ENCODE measurements at regions not wholly inside any gene's neighbourhood (a gene's known extent, or its start where the extent isn't known, plus 50 kb on each side); places are given as distances from the start of the nearest gene placed in this dataset.

- Mint-ChIP-seq H3K4me1 (ENCODE audit: low read depth) (no peaks in the 10 kb centered on the region), H3K27me3 (ENCODE audit: low read depth) (no peaks in the 10 kb centered on the region), H3K4me3 (no peak overlapping the region), H3K9me3 (peaks cover 1% of the 10 kb centered on the region), H3K27ac (no peak overlapping the region), H3K36me3 (ENCODE audit: low read depth) (no peaks in the 10 kb centered on the region)
- no peak for DNase-seq
- intact Hi-C loops (cut with micrococcal nuclease) = no loop called here
- CTCF ChIA-PET = no interaction called here
Observed at GRCh38 chr14:48008646-48009045, 333.2 kb upstream of the MDGA2 start.

DNA sequence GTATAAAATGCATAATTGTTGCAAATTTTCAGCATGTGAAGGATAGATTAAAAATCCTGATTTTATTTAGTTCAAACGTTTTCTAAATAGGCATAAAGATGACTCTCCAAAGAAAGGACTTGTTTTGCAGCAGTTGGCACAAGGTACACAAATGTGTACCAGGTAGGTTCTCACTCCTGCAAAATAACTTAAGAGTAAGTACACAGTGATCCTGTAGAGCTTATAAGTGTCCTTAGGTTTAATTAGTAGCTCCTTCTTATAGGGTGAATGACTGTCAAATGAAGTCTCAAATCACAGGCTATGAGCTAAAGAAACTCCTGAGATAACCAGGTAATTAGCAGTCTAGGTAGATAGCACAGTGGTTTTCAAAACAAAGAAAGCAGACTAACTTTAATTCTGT lies 330.6 kb upstream of the MDGA2 start:
- no peak for DNase-seq
- CTCF ChIA-PET = no interaction called here
- no peak overlapping the region for H3K27ac Mint-ChIP-seq

GRCh38 chr14:47993883-47994282 lies 318.5 kb upstream of the MDGA2 start:
- CTCF ChIA-PET = no interaction called here
- Mint-ChIP-seq H3K4me1 (ENCODE audit: low read depth) (no peaks in the 10 kb centered on the region), H3K36me3 (ENCODE audit: low read depth) (no peaks in the 10 kb centered on the region), H3K27ac (no peak overlapping the region), H3K27me3 (ENCODE audit: low read depth) (no peaks in the 10 kb centered on the region), H3K9me3 (peaks cover 3% of the 10 kb centered on the region), H3K4me3 (no peak overlapping the region)
- intact Hi-C loops (cut with micrococcal nuclease) = no loop called here
- no peak for DNase-seq

More for the DNA sequence above, 330.6 kb upstream of the MDGA2 start:
- no peaks in the 10 kb centered on the region for H3K9me3 Mint-ChIP-seq
- no peaks in the 10 kb centered on the region for H3K27me3 Mint-ChIP-seq (ENCODE audit: low read depth)
- no peak overlapping the region for H3K4me3 Mint-ChIP-seq
- no peaks in the 10 kb centered on the region for H3K36me3 Mint-ChIP-seq (ENCODE audit: low read depth)
- intact Hi-C loops (cut with micrococcal nuclease) = no loop called here
- no peaks in the 10 kb centered on the region for H3K4me1 Mint-ChIP-seq (ENCODE audit: low read depth)

DNA sequence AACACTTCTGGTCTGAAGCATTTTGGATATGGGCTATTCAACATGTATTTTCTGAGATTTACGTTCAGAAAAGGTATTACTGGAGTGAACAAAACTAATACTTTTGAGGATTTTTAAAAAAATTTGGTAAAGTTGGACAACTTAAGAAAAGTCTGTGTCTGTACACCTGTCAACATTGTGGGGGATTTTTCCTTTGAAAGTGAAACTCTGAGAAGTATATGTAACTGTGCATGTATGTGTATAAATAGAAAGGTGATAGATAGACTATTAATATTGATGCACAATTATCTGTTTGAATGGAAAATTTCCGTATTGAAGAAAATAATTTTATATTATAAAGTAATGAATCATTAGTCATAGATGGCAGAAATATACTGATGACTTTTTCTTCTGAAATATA lies 312.8 kb upstream of the MDGA2 start:
- H3K9me3 Mint-ChIP-seq = no peaks in the 10 kb centered on the region
- no peak overlapping the region for H3K4me3 Mint-ChIP-seq
- H3K36me3 Mint-ChIP-seq (ENCODE audit: low read depth) = no peaks in the 10 kb centered on the region
- H3K27ac Mint-ChIP-seq = no peak overlapping the region
- CTCF ChIA-PET = no interaction called here
- H3K4me1 Mint-ChIP-seq (ENCODE audit: low read depth) = no peaks in the 10 kb centered on the region
- H3K27me3 Mint-ChIP-seq (ENCODE audit: low read depth) = no peaks in the 10 kb centered on the region
- no peak for DNase-seq
- intact Hi-C loops (cut with micrococcal nuclease) = no loop called here

GRCh38 chr14:47978871-47979270 lies 303.5 kb upstream of the MDGA2 start:
- no peak overlapping the region for H3K4me3 Mint-ChIP-seq
- intact Hi-C loops (cut with micrococcal nuclease) = no loop called here
- peaks cover 2% of the 10 kb centered on the region for H3K9me3 Mint-ChIP-seq
- H3K27ac Mint-ChIP-seq = no peak overlapping the region
- H3K4me1 Mint-ChIP-seq (ENCODE audit: low read depth) = no peaks in the 10 kb centered on the region
- no peak for DNase-seq
- H3K36me3 Mint-ChIP-seq (ENCODE audit: low read depth) = no peaks in the 10 kb centered on the region
- H3K27me3 Mint-ChIP-seq (ENCODE audit: low read depth) = no peaks in the 10 kb centered on the region
- CTCF ChIA-PET = no interaction called here

DNA sequence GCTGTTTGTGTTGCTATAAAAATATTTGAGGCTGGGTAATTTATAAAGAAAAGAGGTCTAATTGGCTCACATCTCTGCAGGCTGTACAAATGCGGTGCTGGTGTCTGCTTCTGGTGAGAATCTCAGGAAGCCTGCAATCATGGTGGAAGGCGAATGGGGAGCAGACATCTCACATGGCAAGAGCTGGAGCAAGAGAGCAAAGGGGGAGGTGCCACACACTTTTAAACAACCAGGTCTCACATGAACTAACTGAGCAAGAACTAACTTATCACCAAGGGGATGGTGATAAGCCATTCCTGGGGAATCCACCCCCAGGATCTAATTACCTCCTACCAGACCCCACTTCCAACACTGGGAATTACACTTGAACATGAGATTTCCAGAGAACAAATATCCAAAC lies 300.7 kb upstream of the MDGA2 start:
- intact Hi-C loops (cut with micrococcal nuclease) = no loop called here
- Mint-ChIP-seq H3K4me1 (ENCODE audit: low read depth) (no peaks in the 10 kb centered on the region), H3K27ac (no peak overlapping the region), H3K36me3 (ENCODE audit: low read depth) (no peaks in the 10 kb centered on the region), H3K4me3 (no peak overlapping the region), H3K27me3 (ENCODE audit: low read depth) (no peaks in the 10 kb centered on the region), H3K9me3 (peaks cover 3% of the 10 kb centered on the region)
- DNase-seq = no peak
- CTCF ChIA-PET = no interaction called here

DNA sequence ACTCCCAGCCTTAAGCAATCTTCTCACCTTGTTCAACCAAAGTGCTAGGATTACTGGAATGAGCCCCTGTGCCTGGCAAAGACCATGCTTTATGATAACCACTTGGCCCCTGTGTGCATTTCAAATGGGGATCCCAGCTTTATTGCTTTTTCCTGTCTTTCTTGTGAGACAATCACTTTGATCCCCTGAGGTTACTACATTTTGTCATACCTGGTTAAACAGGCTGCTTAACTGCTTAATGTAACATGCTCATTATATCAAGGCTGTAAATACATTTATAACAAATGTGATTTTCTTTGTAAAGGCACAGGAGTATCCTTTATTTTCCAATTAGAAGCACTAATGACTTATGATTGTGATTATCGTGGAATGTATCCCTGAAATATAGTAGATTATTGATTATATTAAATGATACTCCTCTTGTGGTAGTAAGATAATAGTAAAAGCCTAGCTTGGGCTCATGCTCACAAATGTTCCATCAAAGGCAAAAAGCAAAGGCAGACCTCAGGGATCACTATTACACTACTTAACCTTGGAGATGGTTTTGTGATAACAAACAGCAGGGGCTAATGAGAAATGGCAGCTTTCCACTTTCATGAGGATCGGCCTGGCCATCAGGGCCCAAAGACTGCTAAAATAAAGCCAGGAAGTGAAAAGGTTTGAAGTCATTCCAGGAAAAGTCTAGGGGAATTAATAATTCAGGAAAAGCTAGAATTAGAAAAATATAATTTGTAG lies 290.8 kb upstream of the MDGA2 start:
- Mint-ChIP-seq H3K4me1 (ENCODE audit: low read depth) (no peaks in the 10 kb centered on the region), H3K4me3 (no peak overlapping the region), H3K36me3 (ENCODE audit: low read depth) (no peaks in the 10 kb centered on the region), H3K27ac (no peak overlapping the region), H3K9me3 (peaks cover 9% of the 10 kb centered on the region), H3K27me3 (ENCODE audit: low read depth) (no peaks in the 10 kb centered on the region)
- intact Hi-C loops (cut with micrococcal nuclease) = no loop called here
- DNase-seq = no peak
- CTCF ChIA-PET = no interaction called here

DNA sequence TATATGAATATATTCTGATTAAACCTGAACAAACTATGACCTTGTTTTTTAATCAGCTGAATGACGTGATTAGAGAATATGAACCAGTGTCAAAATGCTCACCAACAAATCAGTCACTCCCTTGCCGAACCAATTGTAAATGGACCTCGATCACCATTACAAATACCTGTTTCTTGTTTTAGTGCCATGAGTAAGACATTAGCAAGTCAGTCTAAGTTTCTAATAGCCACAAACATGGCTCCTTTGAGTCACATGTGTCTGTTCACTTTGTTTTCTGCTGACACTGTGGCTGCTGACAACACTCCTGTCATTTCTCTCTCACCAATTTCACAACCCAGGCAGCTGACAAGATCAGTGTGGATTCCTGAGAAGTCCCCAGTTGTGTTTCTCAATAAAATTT lies 286.2 kb upstream of the MDGA2 start:
- intact Hi-C loops (cut with micrococcal nuclease) = no loop called here
- no peak overlapping the region for H3K4me3 Mint-ChIP-seq

GRCh38 chr14:47959740-47960139 lies 284.3 kb upstream of the MDGA2 start:
- Mint-ChIP-seq H3K36me3 (ENCODE audit: low read depth) (no peaks in the 10 kb centered on the region), H3K27ac (no peak overlapping the region), H3K9me3 (no peaks in the 10 kb centered on the region), H3K4me3 (no peak overlapping the region), H3K27me3 (ENCODE audit: low read depth) (no peaks in the 10 kb centered on the region), H3K4me1 (ENCODE audit: low read depth) (no peaks in the 10 kb centered on the region)
- CTCF ChIA-PET = no interaction called here
- DNase-seq = no peak
- intact Hi-C loops (cut with micrococcal nuclease) = no loop called here

More for the DNA sequence above, 286.2 kb upstream of the MDGA2 start:
- CTCF ChIA-PET = no interaction called here
- H3K4me1 Mint-ChIP-seq (ENCODE audit: low read depth) = no peaks in the 10 kb centered on the region
- H3K27ac Mint-ChIP-seq = no peak overlapping the region
- H3K9me3 Mint-ChIP-seq = no peaks in the 10 kb centered on the region
- H3K36me3 Mint-ChIP-seq (ENCODE audit: low read depth) = no peaks in the 10 kb centered on the region
- H3K27me3 Mint-ChIP-seq (ENCODE audit: low read depth) = no peaks in the 10 kb centered on the region
- DNase-seq = no peak

- DNase-seq = no peak
- intact Hi-C loops (cut with micrococcal nuclease) = no loop called here
- Mint-ChIP-seq H3K9me3 (peaks cover 6% of the 10 kb centered on the region), H3K27me3 (ENCODE audit: low read depth) (no peaks in the 10 kb centered on the region), H3K36me3 (ENCODE audit: low read depth) (no peaks in the 10 kb centered on the region), H3K4me3 (no peak overlapping the region), H3K4me1 (ENCODE audit: low read depth) (no peaks in the 10 kb centered on the region), H3K27ac (no peak overlapping the region)
- CTCF ChIA-PET = no interaction called here
Observed at GRCh38 chr14:47949006-47949405, 273.6 kb upstream of the MDGA2 start.

DNA sequence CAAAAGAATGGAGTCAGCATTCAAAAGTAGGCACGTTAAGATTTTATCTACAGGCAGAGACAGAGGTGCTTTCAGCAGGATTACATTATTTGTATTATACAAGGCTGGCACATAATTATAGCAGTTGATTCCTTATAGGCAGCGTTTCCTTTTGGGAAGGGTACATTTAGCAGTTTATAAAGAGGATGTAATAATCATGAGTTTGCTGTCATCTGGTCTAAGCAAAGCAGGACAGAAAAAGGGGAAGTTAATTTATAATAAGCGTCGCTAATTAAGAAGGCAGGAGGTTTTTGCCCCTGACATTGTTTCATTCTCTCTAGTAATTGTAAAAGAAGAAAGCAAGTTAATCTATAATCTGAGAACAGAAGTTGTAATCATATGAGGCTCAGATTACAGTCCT lies 259.9 kb upstream of the MDGA2 start:
- no peaks in the 10 kb centered on the region for H3K9me3 Mint-ChIP-seq
- CTCF ChIA-PET = no interaction called here
- no peaks in the 10 kb centered on the region for H3K4me1 Mint-ChIP-seq (ENCODE audit: low read depth)
- no peak overlapping the region for H3K27ac Mint-ChIP-seq
- H3K36me3 Mint-ChIP-seq (ENCODE audit: low read depth) = no peaks in the 10 kb centered on the region
- intact Hi-C loops (cut with micrococcal nuclease) = no loop called here
- no peak for DNase-seq
- H3K4me3 Mint-ChIP-seq = no peak overlapping the region
- H3K27me3 Mint-ChIP-seq (ENCODE audit: low read depth) = no peaks in the 10 kb centered on the region

- H3K27ac Mint-ChIP-seq = no peak overlapping the region
- CTCF ChIA-PET = no interaction called here
- intact Hi-C loops (cut with micrococcal nuclease) = no loop called here
- H3K27me3 Mint-ChIP-seq (ENCODE audit: low read depth) = no peaks in the 10 kb centered on the region
- no peaks in the 10 kb centered on the region for H3K36me3 Mint-ChIP-seq (ENCODE audit: low read depth)
- no peak for DNase-seq
- no peaks in the 10 kb centered on the region for H3K4me1 Mint-ChIP-seq (ENCODE audit: low read depth)
- H3K4me3 Mint-ChIP-seq = no peak overlapping the region
- H3K9me3 Mint-ChIP-seq = peaks cover 4% of the 10 kb centered on the region
Observed at GRCh38 chr14:47929334-47929733, 253.9 kb upstream of the MDGA2 start.

DNA sequence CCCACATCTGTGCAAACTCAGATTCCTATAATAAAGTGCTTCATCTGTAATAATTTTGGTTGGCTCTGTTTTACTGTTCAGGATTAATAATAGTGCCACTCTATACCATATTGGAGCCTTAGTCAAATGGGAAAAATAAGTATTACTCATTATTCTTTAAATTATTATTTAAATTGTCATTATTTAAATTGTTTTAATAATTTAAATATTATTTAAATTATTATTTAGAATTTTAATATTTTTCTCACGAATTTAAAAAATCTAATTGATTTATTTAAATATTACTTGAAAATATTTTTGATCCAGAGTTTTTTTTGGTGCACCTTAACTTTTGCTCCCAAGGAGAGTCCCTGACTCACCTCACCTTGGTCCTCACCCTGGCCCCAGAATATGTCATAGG lies 245.7 kb upstream of the MDGA2 start:
- intact Hi-C loops (cut with micrococcal nuclease) = no loop called here
- peaks cover 5% of the 10 kb centered on the region for H3K9me3 Mint-ChIP-seq
- no peak overlapping the region for H3K4me3 Mint-ChIP-seq
- no peak for DNase-seq
- no peaks in the 10 kb centered on the region for H3K36me3 Mint-ChIP-seq (ENCODE audit: low read depth)
- peaks cover 3% of the 10 kb centered on the region for H3K4me1 Mint-ChIP-seq (ENCODE audit: low read depth)
- H3K27ac Mint-ChIP-seq = no peak overlapping the region
- no peaks in the 10 kb centered on the region for H3K27me3 Mint-ChIP-seq (ENCODE audit: low read depth)
- CTCF ChIA-PET = no interaction called here
